IMR-90 (cell line): ENCODE measurements at regions not wholly inside any gene's neighbourhood (a gene's known extent, or its start where the extent isn't known, plus 50 kb on each side); places are given as distances from the start of the nearest gene placed in this dataset.

Source experiments
- ATAC-seq: fragments of 200-7000 bp; cut with Tn5 transposase; 2 replicates; pipeline ENCODE4 v1.9.1; 2020; ENCODE audit warnings: low read depth, mild to moderate bottlenecking, moderate library complexity
- BruUV-seq: library from RNA; stranded (reverse); fragments of 400-500 nt; replicated peaks from 2 replicates; lab custom pipeline; 2021; lab: Mats Ljungman, UMichigan
- CTCF ChIA-PET: fragments of 300-600 bp; formaldehyde crosslinking; extraction: SDS; loops from one replicate; lab custom pipeline; 2021; ENCODE audit warnings: antibody characterized with exemption; lab: Yijun Ruan, JAX
- POLR2A ChIA-PET: fragments of 300-600 bp; sonication (Branson Sonifier 250); formaldehyde crosslinking; loops from one replicate; lab custom pipeline; 2022; ENCODE audit warnings: antibody characterized with exemption; ENCODE audit not compliant: unreplicated experiment; lab: Charles Lee
- DNase-seq: peaks from one replicate; pipeline ENCODE4 v3.0.0; 2013
- H2AFZ ChIP-seq: replicated peaks from 2 replicates; pipeline ENCODE3; 2013; ENCODE audit warnings: low read length, mild to moderate bottlenecking; ENCODE audit not compliant: poor library complexity
- H2AK5ac ChIP-seq: 2 replicates; pipeline ENCODE4 v1.6.1; 2013; ENCODE audit warnings: low read depth, low read length, inconsistent platforms
- H2AK9ac ChIP-seq: replicated peaks from 2 replicates; pipeline ENCODE3; 2013; ENCODE audit warnings: mild to moderate bottlenecking, low read depth, low read length, moderate library complexity; ENCODE audit not compliant: poor library complexity
- H2BK120ac ChIP-seq: 2 replicates; pipeline ENCODE4 v1.6.1; 2013; ENCODE audit warnings: low read depth, low read length, inconsistent platforms
- H2BK15ac ChIP-seq: 3 replicates; pipeline ENCODE4 v1.6.1; 2013; ENCODE audit warnings: low read depth, low read length, inconsistent platforms
- H2BK20ac ChIP-seq: 2 replicates; pipeline ENCODE4 v1.6.1; 2013; ENCODE audit warnings: low read depth, mild to moderate bottlenecking, inconsistent platforms, low read length, moderate library complexity
- H2BK5ac ChIP-seq: 2 replicates; pipeline ENCODE4 v1.6.1; 2013; ENCODE audit warnings: mild to moderate bottlenecking, low read depth, low read length, inconsistent platforms; ENCODE audit not compliant: poor library complexity, severe bottlenecking
- H3K14ac ChIP-seq: replicated peaks from 2 replicates; pipeline ENCODE4 v1.6.1; 2013; ENCODE audit warnings: low read depth, low read length, inconsistent platforms
- H3K18ac ChIP-seq: 2 replicates; pipeline ENCODE4 v1.6.1; 2013; ENCODE audit warnings: low read depth, low read length, control low read depth
- H3K23ac ChIP-seq: 2 replicates; pipeline ENCODE4 v1.6.1; 2013; ENCODE audit warnings: low read depth, low read length, inconsistent platforms
- H3K27ac ChIP-seq: 2 replicates; pipeline ENCODE4 v1.5.1; 2013; ENCODE audit warnings: mild to moderate bottlenecking, control low read depth, low read length; ENCODE audit not compliant: insufficient read depth
- H3K27me3 ChIP-seq: 2 replicates; pipeline ENCODE4 v1.6.1; 2013; ENCODE audit warnings: low read length; ENCODE audit not compliant: control insufficient read depth, insufficient read depth
- H3K36me3 ChIP-seq: 2 replicates; pipeline ENCODE4 v1.6.1; 2013; ENCODE audit warnings: low read length, mixed read lengths; ENCODE audit not compliant: control insufficient read depth, insufficient read depth
- H3K4ac ChIP-seq: 2 replicates; pipeline ENCODE4 v1.6.1; 2013; ENCODE audit warnings: low read depth, low read length, inconsistent platforms
- H3K4me1 ChIP-seq: 2 replicates; pipeline ENCODE4 v1.6.1; 2013; ENCODE audit warnings: low read length, mixed read lengths; ENCODE audit not compliant: control insufficient read depth, insufficient read depth
- H3K4me2 ChIP-seq: 2 replicates; pipeline ENCODE4 v1.6.1; 2013; ENCODE audit warnings: low read depth, mild to moderate bottlenecking, control low read depth, low read length, moderate library complexity
- H3K4me3 ChIP-seq: 2 replicates; pipeline ENCODE4 v1.5.1; 2013; ENCODE audit warnings: low read depth, mild to moderate bottlenecking, control low read depth, low read length, moderate library complexity; ENCODE audit not compliant: insufficient read depth
- H3K56ac ChIP-seq: 2 replicates; pipeline ENCODE4 v1.6.1; 2013; ENCODE audit warnings: low read length, inconsistent platforms; ENCODE audit not compliant: insufficient read depth; ENCODE audit errors: extremely low read depth
- H3K79me1 ChIP-seq, 2 experiments: 2 replicates each; pipeline ENCODE4 v1.6.1; 2013; ENCODE audit warnings: low read length in 2 of 2, inconsistent platforms in 1 of 2, low read depth in 1 of 2
- H3K9ac ChIP-seq: 2 replicates; pipeline ENCODE4 v1.6.1; 2013; ENCODE audit warnings: low read depth, low read length, control low read depth
- H3K9me1 ChIP-seq: 2 replicates; pipeline ENCODE4 v1.6.1; 2013; ENCODE audit warnings: low read length, inconsistent platforms; ENCODE audit not compliant: insufficient read depth
- H3K9me3 ChIP-seq: 2 replicates; pipeline ENCODE4 v1.6.1; 2013; ENCODE audit warnings: low read length; ENCODE audit not compliant: control insufficient read depth, insufficient read depth
- H4K20me1 ChIP-seq: 2 replicates; pipeline ENCODE4 v1.6.1; 2013; ENCODE audit warnings: low read length, inconsistent platforms; ENCODE audit not compliant: insufficient read depth
- H4K5ac ChIP-seq: 2 replicates; pipeline ENCODE4 v1.6.1; 2013; ENCODE audit warnings: mild to moderate bottlenecking, low read depth, low read length, control low read depth
- H4K8ac ChIP-seq, 2 experiments: 2 replicates each; pipeline ENCODE4 v1.6.1; 2013; ENCODE audit warnings: low read depth in 2 of 2, low read length in 2 of 2, control low read depth in 1 of 2, inconsistent platforms in 1 of 2
- H4K91ac ChIP-seq: 2 replicates; pipeline ENCODE4 v1.6.1; 2013; ENCODE audit warnings: low read depth, low read length, inconsistent platforms; ENCODE audit not compliant: insufficient read depth
- BHLHE40 ChIP-seq: fragments of 150-350 bp; IDR thresholded peaks from 2 replicates; pipeline ENCODE4 v1.6.1; 2016; ENCODE audit warnings: mild to moderate bottlenecking, low read depth, low read length
- FOS ChIP-seq: fragments of 150-350 bp; IDR thresholded peaks from 2 replicates; pipeline ENCODE4 v1.6.1; 2016; ENCODE audit warnings: low read depth, low read length
- MAFK ChIP-seq: IDR thresholded peaks from 2 replicates; pipeline ENCODE4 v1.6.1; 2012; ENCODE audit warnings: low read depth, low read length, improper control_type of control experiment
- MXI1 ChIP-seq: IDR thresholded peaks from 2 replicates; pipeline ENCODE4 v1.6.1; 2012; ENCODE audit warnings: low read depth, mild to moderate bottlenecking, low read length, moderate library complexity, borderline replicate concordance
- POLR2A ChIP-seq: IDR thresholded peaks from 2 replicates; pipeline ENCODE4 v1.6.1; 2012; ENCODE audit warnings: mild to moderate bottlenecking, low read depth, low read length
- RAD21 ChIP-seq: IDR thresholded peaks from 2 replicates; pipeline ENCODE4 v1.6.1; 2012; ENCODE audit warnings: low read length, improper control_type of control experiment
- RCOR1 ChIP-seq: IDR thresholded peaks from 2 replicates; pipeline ENCODE4 v1.6.1; 2012; ENCODE audit warnings: mild to moderate bottlenecking, low read length, improper control_type of control experiment; ENCODE audit not compliant: insufficient replicate concordance
- RFX5 ChIP-seq: IDR thresholded peaks from 2 replicates; pipeline ENCODE4 v1.8.0; 2012; ENCODE audit warnings: low read depth, mild to moderate bottlenecking, low read length, moderate library complexity
- WGBS, 2 experiments: methylation state at CpG; one replicate each; pipeline versions ENCODE4 v1.1.5 to v1.1.7; 2013; ENCODE audit warnings: missing lambda C conversion rate in 2 of 2; ENCODE audit not compliant: insufficient read length in 1 of 2; ENCODE audit errors: extremely low coverage in 2 of 2; 5-methylcytosine and 5-hydroxymethylcytosine counted together
- dilution Hi-C: fragments of 300-500 bp; cut with HindIII; formaldehyde crosslinking; loops from one replicate; pipeline ENCODE4 v1.14.3; 2018; ENCODE audit warnings: low sequenced_read_pairs; ENCODE audit not compliant: unreplicated experiment
- in situ Hi-C: fragments of 300-500 bp; cut with MboI; formaldehyde crosslinking; loops from 3 replicates; pipeline ENCODE4 v1.14.3; 2019; ENCODE audit warnings: low sequenced_read_pairs, inconsistent platforms, mixed read lengths
- intact Hi-C: fragments of 100-400 bp; cut with micrococcal nuclease; formaldehyde crosslinking; loops from 2 replicates; pipeline ENCODE4 v1.10.0; 2022
- TF ChIP-seq, protein P1 (sequence below): conservative IDR thresholded peaks from 2 replicates; pipeline ENCODE4 v1.5.1; 2012; ENCODE audit warnings: mild to moderate bottlenecking, low read depth, low read length, improper control_type of control experiment
- TF ChIP-seq, protein P2 (sequence below): fragments of 150-350 bp; IDR thresholded peaks from 2 replicates; pipeline ENCODE4 v1.6.1; 2016; ENCODE audit warnings: low read depth, mild to moderate bottlenecking, low read length, moderate library complexity, borderline replicate concordance

DNA sequence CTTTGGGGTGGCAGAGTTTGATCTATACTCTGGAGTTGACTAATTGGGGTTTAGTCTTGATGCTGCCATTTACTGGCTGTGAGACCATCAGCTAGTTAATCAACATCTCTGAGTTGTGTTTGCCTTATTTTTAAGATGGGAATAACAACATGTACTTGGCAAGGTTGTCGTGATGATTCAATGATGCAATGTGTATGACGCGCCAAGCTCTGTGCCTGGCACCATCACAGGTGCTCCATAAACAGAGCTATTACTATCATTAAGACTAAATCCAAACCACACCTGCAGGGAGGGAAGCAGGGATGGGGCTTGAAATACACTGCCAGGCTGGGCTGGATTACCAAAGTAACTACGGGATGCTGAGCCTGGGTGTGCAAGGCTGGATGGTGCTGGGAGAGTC is 60.1 kb upstream of the E2F3 start:
- peaks cover 3% of the 10 kb centered on the region; the same call in 1 of the 2 replicates for H3K9me1 ChIP-seq
- CTCF ChIA-PET: interaction anchor here (0.6 to 1.3 kb wide), 4 partner anchors 26 to 63 kb away, joined by 3 to 6 read pairs (median 3); no protein-coding TSS in a partner anchor
- in situ Hi-C loops: no loop called here

More for the DNA sequence above, 60.1 kb upstream of the E2F3 start:
- H3K56ac ChIP-seq: no peak overlapping the region
- POLR2A ChIA-PET: no interaction called here
- H3K14ac ChIP-seq: no peak overlapping the region
- H2AFZ ChIP-seq: no peak overlapping the region
- no peak overlapping the region for H4K91ac ChIP-seq
- no peak for ATAC-seq
- H4K5ac ChIP-seq: no peak overlapping the region
- no peak overlapping the region for H2BK15ac ChIP-seq
- H2BK20ac ChIP-seq: no peak overlapping the region
- no peak overlapping the region for H3K4ac ChIP-seq
- H2BK120ac ChIP-seq: no peak overlapping the region
- H3K18ac ChIP-seq: no peak overlapping the region
- H3K4me1 ChIP-seq: peaks cover 2% of the 10 kb centered on the region; the same call in 1 of the 2 replicates
- no peak overlapping the region for H3K23ac ChIP-seq
- no peak overlapping the region for H3K27ac ChIP-seq
- no peak overlapping the region for H3K9ac ChIP-seq
- H2BK5ac ChIP-seq: no peak overlapping the region
- no peak overlapping the region for H3K4me3 ChIP-seq
- DNase-seq: no peak
- H2AK5ac ChIP-seq: no peak overlapping the region
- TF ChIP-seq RAD21: no peak
- no peak for TF ChIP-seq POLR2A
- no peak for TF ChIP-seq MAFK
- no peak for TF ChIP-seq MXI1
- TF ChIP-seq RFX5: no peak
- TF ChIP-seq RCOR1: no peak
- no peak for TF ChIP-seq BHLHE40
- TF ChIP-seq, protein P1, sequence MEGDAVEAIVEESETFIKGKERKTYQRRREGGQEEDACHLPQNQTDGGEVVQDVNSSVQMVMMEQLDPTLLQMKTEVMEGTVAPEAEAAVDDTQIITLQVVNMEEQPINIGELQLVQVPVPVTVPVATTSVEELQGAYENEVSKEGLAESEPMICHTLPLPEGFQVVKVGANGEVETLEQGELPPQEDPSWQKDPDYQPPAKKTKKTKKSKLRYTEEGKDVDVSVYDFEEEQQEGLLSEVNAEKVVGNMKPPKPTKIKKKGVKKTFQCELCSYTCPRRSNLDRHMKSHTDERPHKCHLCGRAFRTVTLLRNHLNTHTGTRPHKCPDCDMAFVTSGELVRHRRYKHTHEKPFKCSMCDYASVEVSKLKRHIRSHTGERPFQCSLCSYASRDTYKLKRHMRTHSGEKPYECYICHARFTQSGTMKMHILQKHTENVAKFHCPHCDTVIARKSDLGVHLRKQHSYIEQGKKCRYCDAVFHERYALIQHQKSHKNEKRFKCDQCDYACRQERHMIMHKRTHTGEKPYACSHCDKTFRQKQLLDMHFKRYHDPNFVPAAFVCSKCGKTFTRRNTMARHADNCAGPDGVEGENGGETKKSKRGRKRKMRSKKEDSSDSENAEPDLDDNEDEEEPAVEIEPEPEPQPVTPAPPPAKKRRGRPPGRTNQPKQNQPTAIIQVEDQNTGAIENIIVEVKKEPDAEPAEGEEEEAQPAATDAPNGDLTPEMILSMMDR: no peak
- no peak for TF ChIP-seq FOS
- TF ChIP-seq, protein P2, sequence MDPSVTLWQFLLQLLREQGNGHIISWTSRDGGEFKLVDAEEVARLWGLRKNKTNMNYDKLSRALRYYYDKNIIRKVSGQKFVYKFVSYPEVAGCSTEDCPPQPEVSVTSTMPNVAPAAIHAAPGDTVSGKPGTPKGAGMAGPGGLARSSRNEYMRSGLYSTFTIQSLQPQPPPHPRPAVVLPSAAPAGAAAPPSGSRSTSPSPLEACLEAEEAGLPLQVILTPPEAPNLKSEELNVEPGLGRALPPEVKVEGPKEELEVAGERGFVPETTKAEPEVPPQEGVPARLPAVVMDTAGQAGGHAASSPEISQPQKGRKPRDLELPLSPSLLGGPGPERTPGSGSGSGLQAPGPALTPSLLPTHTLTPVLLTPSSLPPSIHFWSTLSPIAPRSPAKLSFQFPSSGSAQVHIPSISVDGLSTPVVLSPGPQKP: no peak
- H3K27me3 ChIP-seq: peaks cover 18% of the 10 kb centered on the region
- no peak overlapping the region for H3K4me2 ChIP-seq
- BruUV-seq: no TSS peak
- 100% methylated on average over 1 of the region's 4 CpGs; no CpG with 5 or more reads in 1 of the 2 experiments for WGBS, 2 experiments
- no peaks in the 10 kb centered on the region for H3K9me3 ChIP-seq
- no peaks in the 10 kb centered on the region; a peak in 1 of 4 replicates for H3K79me1 ChIP-seq
- no peak overlapping the region for H4K8ac ChIP-seq
- dilution Hi-C loops: no loop called here
- H2AK9ac ChIP-seq: no peak overlapping the region
- no peaks in the 10 kb centered on the region for H3K36me3 ChIP-seq
- intact Hi-C loops: no loop called here
- no peaks in the 10 kb centered on the region for H4K20me1 ChIP-seq
